NCI-H446 (cell line): ENCODE measurements at regions not wholly inside any gene's neighbourhood (a gene's known extent, or its start where the extent isn't known, plus 50 kb on each side); places are given as distances from the start of the nearest gene placed in this dataset.
A peak's percentile ranks its signal among the peaks of the same experiment; 100 is the strongest.

Experiments
- DNase-seq, 2 experiments: peaks; one replicate each; lab custom pipeline; 2025; lab: John Stamatoyannopoulos, UW

DNA sequence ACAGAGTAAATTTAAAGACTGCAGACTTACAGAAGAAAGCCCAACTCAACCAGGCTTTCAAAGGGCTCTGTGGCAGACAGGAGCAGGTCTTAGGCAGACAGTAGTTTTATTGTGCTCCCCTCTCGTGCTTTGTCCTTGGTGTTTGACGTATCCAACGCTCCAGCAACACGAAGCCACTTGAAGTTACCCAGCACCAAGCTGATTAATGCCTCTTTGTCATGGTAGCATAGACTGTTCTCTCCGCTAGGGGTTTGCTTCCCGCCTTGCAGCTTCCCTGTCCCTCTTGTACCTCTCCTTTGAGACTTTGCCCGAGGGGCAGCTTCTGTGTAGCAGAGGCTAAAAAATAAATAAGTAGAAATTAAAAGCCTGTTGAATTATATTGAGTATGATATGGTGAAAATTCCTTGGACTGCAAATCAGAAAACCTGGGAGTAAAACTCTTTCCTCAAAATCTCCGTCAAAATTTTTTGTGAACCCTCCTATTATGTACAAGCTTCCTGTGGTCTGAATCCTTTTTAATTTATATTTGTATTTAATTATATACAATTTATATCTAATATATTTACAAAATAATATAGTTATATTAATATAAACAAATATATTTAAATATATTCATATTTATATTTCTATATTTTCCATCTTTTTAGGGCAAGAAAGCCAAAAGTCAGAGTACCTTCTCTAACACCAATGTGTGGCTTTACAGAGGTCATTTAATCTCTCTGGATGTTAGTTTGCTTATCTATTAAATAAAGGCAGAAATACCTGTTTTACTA lies 405.4 kb downstream of the DMAC1 start:
- no peak for DNase-seq

DNA sequence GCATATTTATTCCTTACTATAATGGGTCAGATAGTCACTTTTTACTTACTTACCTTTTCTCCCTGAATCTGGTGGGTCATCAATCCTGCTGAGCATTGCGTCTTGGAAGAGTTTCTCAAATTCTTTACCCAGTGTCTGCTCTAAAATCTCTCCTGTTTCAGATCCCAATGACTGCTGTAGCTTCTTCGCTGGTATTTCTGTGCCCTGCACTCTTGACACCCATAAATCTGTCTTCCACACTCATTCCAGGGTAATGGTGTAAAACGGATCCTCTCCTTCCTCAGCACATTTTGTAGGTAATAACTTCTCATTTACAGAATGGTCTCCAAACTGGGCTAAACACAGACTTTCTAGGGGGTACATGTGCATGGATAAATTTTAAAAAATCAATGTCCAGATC lies 407.4 kb downstream of the DMAC1 start:
- DNase-seq, result no peak

GRCh38 chr9:7388755-7389154 lies 410.8 kb downstream of the DMAC1 start:
- DNase-seq, result no peak

DNA sequence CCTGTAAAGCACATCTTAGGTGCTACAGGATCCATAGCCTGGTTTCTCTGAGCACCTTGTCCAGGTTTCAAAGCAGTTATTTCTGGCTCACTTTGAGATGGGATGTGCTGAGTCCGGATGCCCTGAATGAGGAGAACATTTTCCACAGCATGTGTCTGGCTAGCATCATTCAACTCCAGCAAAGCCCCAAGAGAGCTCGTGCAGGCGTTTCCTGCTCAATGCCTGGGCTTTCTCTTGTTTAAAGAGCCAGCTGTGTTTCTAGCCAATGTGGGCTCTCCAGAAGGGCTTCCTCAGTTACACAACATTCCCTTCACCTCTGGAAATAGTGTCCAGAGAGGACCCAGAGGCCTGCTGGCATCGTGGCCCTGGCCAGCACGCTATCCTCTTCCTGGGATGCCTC lies 411.7 kb downstream of the DMAC1 start:
- no peak for DNase-seq

DNA sequence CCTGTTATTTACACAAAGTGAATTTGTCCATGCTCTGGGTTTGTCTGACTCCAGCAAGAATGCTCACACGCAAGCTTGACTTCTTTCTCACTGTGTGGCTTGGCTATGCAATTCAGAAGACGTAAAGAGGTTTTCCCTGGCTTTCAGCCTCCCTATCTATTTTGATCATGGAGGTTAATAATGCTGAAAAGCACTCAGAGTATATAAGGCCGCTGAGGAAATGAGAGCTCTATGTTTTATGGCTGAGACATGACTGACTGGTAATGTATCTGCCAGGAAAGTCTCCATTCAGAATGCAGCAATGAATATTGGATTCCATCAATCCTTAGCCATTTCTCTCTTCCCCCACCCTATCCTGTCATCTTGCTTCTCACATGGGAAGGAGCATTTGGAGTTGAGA lies 417.3 kb downstream of the DMAC1 start:
- DNase-seq, result no peak

DNA sequence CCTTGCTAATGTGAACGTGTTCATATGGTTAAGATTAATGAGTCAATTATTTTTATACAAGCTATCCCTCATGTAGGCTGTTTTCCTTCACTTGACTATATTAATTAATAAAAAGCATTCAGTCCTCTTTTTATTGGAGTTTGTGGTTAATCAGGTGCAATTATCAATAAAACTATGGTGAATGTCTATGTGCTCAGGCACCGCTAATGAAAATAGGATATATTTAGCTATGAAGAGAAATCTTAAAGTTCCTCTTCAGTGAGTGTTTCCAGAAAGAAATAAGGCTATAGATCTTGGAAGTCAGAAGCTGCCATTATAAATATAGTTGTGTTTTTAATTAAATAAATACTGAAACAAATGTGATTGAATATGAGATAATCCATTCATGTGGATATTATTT lies 422.1 kb downstream of the DMAC1 start:
- DNase-seq, result no peak

GRCh38 chr9:7376833-7377232 lies 422.7 kb downstream of the DMAC1 start:
- DNase-seq, result peak; percentile 80 to 90

GRCh38 chr9:7376213-7376612 lies 423.4 kb downstream of the DMAC1 start:
- DNase-seq, result no peak

- peak in 1 of 2 experiments; percentile 53 for DNase-seq
Observed at GRCh38 chr9:7375013-7375511, 424.5 kb downstream of the DMAC1 start.

- peak in 1 of 2 experiments; percentile 14 for DNase-seq
Observed at GRCh38 chr9:7370988-7371387, 428.6 kb downstream of the DMAC1 start.

DNA sequence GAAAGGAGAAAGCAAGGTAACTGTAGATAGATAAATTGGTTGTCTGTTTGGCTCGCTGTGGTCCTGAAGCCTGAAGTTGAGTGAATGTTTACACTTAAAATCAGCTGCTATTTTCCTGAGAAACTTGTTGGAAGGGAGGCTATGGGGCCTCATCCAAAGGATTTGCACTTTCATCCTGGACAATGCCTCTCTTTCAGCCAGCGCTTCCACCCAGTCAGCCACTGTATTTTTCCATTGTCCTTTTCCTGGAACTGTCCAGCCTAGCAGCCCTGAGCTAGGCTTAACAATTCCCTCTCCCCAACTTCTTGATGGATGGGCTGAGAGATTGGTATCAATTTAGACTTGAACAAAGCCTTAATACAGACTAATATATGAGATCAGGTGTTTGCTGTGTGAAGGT lies 429.2 kb downstream of the DMAC1 start:
- DNase-seq, result no peak

GRCh38 chr9:7369384-7369821 lies 430.2 kb downstream of the DMAC1 start:
- no peak for DNase-seq

DNA sequence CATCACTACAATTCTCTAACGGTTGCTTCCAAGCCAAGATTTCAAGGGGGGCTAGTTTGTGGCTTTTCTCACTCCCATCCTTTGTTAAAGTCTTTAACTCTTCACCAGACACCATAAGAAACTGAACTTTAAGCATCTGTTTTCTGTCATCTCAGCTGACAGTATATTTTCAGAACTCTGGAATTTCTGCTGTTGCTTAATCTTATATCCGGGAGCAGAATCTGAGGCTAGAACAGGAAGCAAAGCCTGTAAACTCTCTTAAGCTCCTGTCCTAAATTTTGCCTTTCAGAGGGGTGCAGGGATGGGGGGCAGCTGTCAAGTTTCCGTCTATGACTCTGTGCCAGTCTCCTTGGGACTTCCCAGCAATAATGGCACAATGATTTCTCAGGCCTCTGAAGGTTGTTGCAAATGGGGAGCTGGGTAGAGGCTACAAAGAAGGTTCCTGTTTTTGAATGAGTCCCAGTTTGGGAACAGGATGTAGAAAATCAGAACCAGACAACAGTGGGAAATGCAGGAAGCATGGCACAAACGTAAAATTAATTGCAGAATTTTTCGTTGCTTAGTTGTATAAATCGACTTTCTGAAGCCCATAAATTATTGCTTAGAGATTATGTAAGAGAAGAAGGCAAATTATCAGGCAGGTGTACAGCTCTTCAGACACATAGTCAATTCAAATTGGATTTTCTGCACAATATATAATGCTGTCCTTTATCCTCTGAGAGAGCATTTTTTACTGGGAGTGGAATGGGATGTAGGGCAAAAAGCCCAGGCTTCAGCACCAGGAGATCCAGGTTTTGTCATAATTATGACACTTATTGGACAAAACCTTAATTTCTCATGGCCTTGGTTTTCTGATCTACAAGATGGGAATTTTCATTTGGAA lies 430.9 kb downstream of the DMAC1 start:
- no peak for DNase-seq

DNA sequence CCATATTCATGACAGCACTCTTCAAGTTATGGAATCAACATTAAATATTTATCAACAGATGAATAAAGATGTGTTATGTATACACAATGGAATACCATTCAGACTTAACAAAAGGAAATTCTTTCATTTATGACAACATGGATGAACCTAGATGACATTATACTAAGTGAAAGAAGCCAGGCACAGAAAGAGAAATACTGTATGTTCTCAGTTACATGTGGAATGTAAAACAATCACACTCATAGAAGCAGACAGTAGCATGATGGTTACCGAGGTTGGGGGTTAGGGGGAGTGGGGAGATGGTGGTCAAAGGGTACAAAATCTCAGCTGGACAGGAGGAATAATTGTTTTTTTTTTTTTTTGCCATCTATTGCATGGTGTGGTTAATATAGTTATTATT lies 431.9 kb downstream of the DMAC1 start:
- no peak for DNase-seq

DNA sequence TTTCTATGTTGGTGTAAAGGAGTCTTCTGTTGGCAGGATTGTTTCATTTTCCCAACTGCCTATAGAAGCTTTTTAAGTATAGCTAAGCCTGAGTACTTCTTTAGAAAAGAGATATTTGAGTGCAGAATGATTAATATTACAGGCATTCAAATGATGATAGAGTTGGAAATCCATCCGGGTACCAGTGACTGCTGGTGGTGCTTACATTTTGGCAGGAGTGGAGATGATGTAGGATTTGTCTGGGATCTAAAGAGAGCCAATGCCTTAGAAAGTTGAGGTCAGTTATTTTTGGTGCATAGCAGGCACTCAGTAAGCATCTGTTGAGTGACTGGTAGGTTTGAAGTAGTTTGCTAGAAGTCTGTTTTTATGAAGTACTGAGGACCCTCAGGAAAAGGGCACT lies 433.5 kb downstream of the DMAC1 start:
- no peak for DNase-seq

DNA sequence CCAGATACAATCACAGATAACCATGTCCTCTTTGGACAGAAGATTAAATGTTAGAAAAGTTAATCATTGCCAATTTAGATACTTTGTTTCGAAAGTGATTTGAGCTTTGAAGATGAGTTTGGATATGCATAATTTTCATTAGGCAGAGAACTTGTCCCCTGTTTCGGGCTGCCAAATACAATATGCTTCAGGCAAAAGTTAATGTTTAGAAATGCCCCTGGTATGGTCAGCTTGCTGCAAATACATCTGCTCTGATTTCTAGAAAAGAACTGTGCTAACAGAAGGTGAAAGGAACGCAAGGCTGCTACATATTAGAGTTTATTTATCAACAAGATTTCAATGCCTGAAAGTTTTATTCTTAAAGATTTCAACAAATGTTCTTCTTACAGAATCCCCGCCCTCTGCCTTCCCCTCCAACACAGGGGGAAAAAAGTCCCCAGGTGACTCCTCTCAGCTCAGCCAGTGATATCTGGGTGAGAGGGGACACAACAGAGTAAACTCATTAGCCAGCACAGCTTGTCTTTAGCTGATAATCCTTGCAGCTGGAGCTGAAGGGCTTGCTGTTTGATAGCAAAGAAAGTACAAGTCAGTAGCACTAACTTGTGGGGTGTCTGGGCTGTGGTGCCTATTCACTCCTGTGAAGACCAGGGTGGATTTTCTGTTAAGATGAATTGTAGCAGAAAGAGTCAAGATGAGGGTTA lies 435.7 kb downstream of the DMAC1 start:
- DNase-seq, result no peak

DNA sequence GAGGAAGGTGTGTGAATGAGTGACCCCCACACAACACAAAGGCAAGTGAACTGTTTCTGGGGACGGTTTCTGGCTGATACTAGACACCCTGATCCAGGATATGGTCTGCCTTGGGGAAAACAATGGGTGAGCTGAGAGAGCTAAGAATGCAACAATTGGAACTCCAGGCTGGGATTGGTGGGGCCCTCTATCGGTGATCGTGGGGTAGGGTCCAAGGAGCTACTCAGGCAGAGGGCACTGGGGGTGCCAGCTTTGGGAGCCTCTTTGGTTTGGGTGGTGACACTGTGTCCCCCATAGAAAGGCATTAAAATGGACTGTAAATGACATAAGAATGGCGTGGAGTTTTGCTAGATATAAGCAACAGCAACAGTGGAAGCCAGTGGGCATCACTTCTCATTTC lies 439.1 kb downstream of the DMAC1 start:
- DNase-seq, result no peak

- DNase-seq, result no peak
Observed at GRCh38 chr9:7358876-7359275, 440.7 kb downstream of the DMAC1 start.

DNA sequence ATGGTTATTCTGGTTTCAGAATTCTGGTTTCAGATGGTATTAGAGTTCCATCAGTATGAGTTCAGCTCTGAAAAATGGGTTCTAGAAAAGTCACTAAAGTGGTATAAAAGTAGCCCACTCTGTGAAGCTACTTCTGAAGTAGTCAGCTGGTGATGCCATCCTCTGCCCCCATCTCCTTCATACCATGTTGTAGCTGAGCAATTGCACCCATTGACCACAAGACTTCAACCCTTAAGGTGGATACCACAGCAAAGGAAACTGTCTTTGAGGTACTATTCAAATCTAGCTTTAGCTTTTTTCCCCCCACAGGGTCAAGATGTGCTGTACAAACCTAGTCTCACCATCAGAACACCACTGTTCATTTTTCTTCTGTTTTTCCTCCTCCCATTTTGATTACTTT lies 444.9 kb downstream of the DMAC1 start:
- DNase-seq, result no peak

DNA sequence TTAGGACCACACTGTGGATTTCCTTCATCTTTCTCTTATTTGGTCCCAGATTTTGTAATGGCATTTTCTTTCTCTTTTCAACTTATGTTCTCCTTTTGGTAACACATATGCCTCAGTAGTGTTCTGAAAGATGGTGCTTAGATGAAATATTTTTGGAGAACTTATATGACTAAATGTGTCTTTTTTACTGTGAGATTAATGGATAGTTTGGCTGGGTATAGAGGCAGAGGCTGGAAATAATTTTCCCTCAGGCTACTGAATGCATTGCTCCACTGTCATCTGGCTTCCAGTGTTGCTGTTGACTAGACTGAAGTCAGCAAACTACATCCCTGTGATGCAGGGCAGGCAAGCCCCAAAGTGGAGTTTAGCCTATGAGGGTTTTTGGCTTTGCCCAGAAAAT lies 450.9 kb downstream of the DMAC1 start:
- DNase-seq, result no peak

DNA sequence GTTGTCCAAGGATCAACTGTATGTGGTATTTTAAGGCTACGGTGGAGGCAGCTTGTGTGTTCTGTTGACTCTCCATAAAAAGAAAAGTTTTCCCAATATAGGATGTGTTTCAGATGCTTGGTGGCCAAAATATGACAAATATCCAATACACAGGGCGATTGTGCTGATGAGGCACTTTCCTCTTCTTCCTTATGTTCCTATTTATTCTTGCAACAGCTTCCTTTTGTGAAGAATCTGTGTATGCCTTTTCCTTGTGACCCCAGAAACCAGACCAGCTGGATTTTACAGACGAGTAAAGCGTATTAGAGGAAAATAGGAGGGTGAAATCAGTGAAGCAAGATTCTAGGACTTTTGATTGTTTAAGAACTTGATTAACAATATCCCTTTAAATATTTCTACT lies 452.0 kb downstream of the DMAC1 start:
- DNase-seq, result no peak

DNA sequence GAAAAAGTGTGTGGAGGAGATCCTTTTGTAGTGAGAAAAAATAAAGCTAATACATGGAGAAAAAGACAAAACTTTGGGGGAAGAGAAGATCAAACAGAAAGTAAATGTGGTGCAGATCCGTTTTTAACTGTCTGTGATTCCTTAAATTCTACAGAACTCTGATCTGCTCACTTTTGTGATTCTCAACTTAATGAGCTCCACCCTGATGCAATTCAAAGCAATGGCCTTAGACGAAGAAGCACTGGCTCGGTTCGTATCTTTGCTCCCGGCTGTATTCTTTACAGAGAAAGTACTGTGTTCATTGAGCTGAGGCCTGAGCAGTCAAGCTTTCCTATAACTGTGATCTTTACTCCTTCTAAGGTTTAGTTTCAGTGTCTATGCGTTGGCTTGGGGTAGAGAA lies 453.4 kb downstream of the DMAC1 start:
- no peak for DNase-seq
